ENCODE measurements at regions not wholly inside any gene's neighbourhood (a gene's known extent, or its start where the extent isn't known, plus 50 kb on each side); places are given as distances from the start of the nearest gene placed in this dataset.

GRCh38 chr7:39890411-39890810, 59.6 kb upstream of the CDK13 start:
- no peak for DNase-seq (ENCODE audit: low read depth in 2 of 2)

DNA sequence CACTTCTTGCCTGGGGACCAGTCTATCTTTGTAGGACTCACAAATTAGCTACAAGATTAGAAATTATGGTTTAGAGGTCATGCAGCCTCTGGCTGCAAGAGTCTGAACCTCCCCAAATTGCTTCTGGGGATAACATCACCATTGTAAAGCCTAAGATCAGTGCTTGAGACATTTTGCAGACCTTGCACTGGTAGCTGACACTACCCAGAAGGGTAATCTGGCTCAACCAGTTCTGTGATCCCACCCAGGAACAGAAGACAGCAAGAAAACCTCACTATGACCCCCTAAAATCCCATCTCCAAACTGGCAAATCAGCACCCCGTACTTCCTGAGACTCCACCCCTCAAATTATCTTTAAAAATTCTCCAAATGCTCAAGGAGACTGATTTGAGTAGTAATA, 58.2 kb upstream of the CDK13 start:
- no peak for DNase-seq (ENCODE audit: low read depth in 2 of 2)

DNA sequence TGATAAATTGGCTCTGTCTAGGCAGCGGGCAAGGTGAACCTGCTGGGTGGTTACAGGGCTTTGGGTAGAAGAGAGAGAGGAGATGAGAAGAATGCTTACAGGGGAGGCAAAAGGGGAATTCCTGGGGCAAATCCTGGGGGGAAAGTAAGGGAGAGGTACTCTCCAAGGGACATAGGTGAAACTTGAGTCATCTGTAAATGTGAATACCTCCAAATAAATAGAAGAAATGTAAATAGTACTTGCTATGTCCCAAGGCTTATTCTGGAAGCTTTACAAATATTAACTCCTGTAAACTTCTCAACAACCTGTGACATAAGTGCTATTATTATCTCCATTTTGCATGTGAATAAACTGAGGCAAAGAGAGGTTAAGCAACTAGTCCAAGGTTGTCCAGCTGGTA, 57.7 kb upstream of the CDK13 start:
- no peak for DNase-seq (ENCODE audit: low read depth in 2 of 2)

GRCh38 chr7:39894904-39895303, 55.2 kb upstream of the CDK13 start:
- no peak for DNase-seq (ENCODE audit: low read depth in 2 of 2)

GRCh38 chr7:39896840-39897239, 53.2 kb upstream of the CDK13 start:
- no peak for DNase-seq (ENCODE audit: low read depth in 2 of 2)

DNA sequence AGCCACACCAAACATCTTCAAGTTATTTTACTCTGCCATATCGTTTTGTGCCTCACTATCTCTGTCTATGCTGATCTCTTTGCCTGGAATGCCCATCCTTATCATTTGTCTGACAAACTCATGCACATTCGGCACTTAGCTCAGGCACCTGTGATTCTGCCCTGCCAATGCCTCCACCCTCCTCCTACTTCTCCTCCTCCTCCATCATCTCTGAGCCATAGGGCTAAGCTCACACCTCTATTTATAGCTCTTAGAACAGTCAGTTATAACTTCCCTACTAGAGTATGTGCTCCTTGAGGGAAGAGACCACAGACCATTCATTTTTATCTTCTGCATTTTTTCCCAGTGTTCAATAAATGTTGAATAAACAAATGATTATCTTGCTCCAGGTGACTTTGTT, 51.2 kb upstream of the CDK13 start:
- no peak for DNase-seq (ENCODE audit: low read depth in 2 of 2)

Measured in stimulated activated CD4-positive, alpha-beta T cell treated with anti-CD3 and anti-CD28 coated beads, Interleukin-1b, Interleukin-23, amount 100 ng/mL, for 1 hour (primary cell).